Activated naive CD8-positive, alpha-beta T cell treated with anti-CD3 and anti-CD28 coated beads, Interleukin-2, amount 50 U/mL, for 16 hours (primary cell): ENCODE measurements at regions not wholly inside any gene's neighbourhood (a gene's known extent, or its start where the extent isn't known, plus 50 kb on each side); places are given as distances from the start of the nearest gene placed in this dataset.
"Not testable (repeated sequence)": the region's sequence is repeated elsewhere in the genome, so short reads cannot be mapped to it uniquely, and the experiment has no call there.

ENCODE experiments used
- DNase-seq: peaks from one replicate; pipeline ENCODE4 v3.0.0-alpha.2; 2020; ENCODE audit warnings: low read depth, low spot score

GRCh38 chr3:48101301-48101650 is 85.1 kb upstream of the MAP4 start:
- DNase-seq: not testable (repeated sequence)

- DNase-seq: no peak
These were observed 76.1 kb upstream of the MAP4 start for GRCh38 chr3:48092270-48092669.

- DNase-seq: no peak
These were observed 74.1 kb upstream of the MAP4 start for GRCh38 chr3:48090166-48090939.

- DNase-seq: peak; percentile 93
These were observed 72.7 kb upstream of the MAP4 start for GRCh38 chr3:48088749-48089466.

GRCh38 chr3:48088056-48088748 is 72.0 kb upstream of the MAP4 start:
- DNase-seq: no peak

GRCh38 chr3:48086705-48087104 is 70.5 kb upstream of the MAP4 start:
- no peak for DNase-seq

- no peak for DNase-seq
These were observed 68.7 kb upstream of the MAP4 start for GRCh38 chr3:48084929-48085328.

GRCh38 chr3:48084170-48084569 is 68.0 kb upstream of the MAP4 start:
- no peak for DNase-seq

- no peak for DNase-seq
These were observed 66.5 kb upstream of the MAP4 start for GRCh38 chr3:48082580-48083184.

- DNase-seq: no peak
These were observed 61.6 kb upstream of the MAP4 start for GRCh38 chr3:48077815-48078214.

- no peak for DNase-seq
These were observed 53.8 kb upstream of the MAP4 start for GRCh38 chr3:48070030-48070429.

- no peak for DNase-seq
These were observed 53.1 kb upstream of the MAP4 start for GRCh38 chr3:48069339-48069738.

- DNase-seq: no peak
These were observed 52.7 kb upstream of the MAP4 start for GRCh38 chr3:48068886-48069285.

- DNase-seq: not testable (repeated sequence)
These were observed 52.1 kb upstream of the MAP4 start for GRCh38 chr3:48068320-48068719.

GRCh38 chr3:48067271-48067670 is 51.1 kb upstream of the MAP4 start:
- no peak for DNase-seq
